ENCODE measurements at regions not wholly inside any gene's neighbourhood (a gene's known extent, or its start where the extent isn't known, plus 50 kb on each side); places are given as distances from the start of the nearest gene placed in this dataset.
"Not testable (repeated sequence)": the region's sequence is repeated elsewhere in the genome, so short reads cannot be mapped to it uniquely, and the experiment has no call there.

DNA sequence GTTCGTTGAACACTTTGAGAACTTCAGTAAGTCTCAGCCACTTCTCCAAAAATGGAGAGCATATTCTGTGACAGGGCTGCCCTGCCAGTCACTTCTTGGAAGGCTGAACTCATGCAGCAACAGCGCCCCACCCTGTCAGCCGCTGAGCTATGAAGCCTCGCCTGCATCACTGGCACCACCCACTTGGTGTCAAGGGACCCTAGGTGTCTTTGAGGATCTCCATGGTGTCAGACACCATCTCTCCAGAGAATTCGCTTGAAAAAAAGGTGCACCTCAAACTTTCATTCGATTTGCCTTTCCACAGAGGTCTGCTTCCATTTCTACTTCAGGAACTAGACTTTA lies 351.5 kb downstream of the SPATA31A6 start:
- not testable (repeated sequence) for TF ChIP-seq CTCF (IDR thresholded peaks at IDR 0.05; ENCODE audit: poor library complexity); EZH2 (IDR thresholded peaks at IDR 0.05; ENCODE audit: borderline replicate concordance); EZH2phosphoT487 (IDR thresholded peaks at IDR 0.05; ENCODE audit: low read depth, severe bottlenecking, unreplicated experiment)

All from hepatocyte (in vitro differentiated cells).